ENCODE measurements at regions not wholly inside any gene's neighbourhood (a gene's known extent, or its start where the extent isn't known, plus 50 kb on each side); places are given as distances from the start of the nearest gene placed in this dataset.
A peak's percentile ranks its signal among the peaks of the same experiment; 100 is the strongest.
"Not testable (repeated sequence)": the region's sequence is repeated elsewhere in the genome, so short reads cannot be mapped to it uniquely, and the experiment has no call there.

GRCh38 chr16:88302666-88303065, 80.1 kb upstream of the ZNF469 start:
- DNase-seq: no peak
- ATAC-seq: no peak

- DNase-seq (no peak), ATAC-seq (no peak)
Observed at GRCh38 chr16:88303405-88303804, 79.4 kb upstream of the ZNF469 start.

GRCh38 chr16:88303890-88304819, 78.6 kb upstream of the ZNF469 start:
- DNase-seq: no peak
- ATAC-seq: no peak

GRCh38 chr16:88305176-88305575, 77.6 kb upstream of the ZNF469 start:
- DNase-seq: no peak
- no peak for ATAC-seq

- ATAC-seq (no peak), DNase-seq (no peak)
Observed at GRCh38 chr16:88306411-88306810, 76.3 kb upstream of the ZNF469 start.

GRCh38 chr16:88306860-88307545, 75.8 kb upstream of the ZNF469 start:
- ATAC-seq: no peak
- no peak for DNase-seq

- ATAC-seq: no peak
- no peak for DNase-seq
Observed at GRCh38 chr16:88308441-88309173, 74.2 kb upstream of the ZNF469 start.

- DNase-seq (no peak), ATAC-seq (peak; percentile 19)
Observed at GRCh38 chr16:88309174-88309907, 73.4 kb upstream of the ZNF469 start.

GRCh38 chr16:88309908-88310265, 72.9 kb upstream of the ZNF469 start:
- ATAC-seq: no peak
- no peak for DNase-seq

GRCh38 chr16:88310796-88311605, 71.8 kb upstream of the ZNF469 start:
- no peak for ATAC-seq
- no peak for DNase-seq

- DNase-seq, ATAC-seq: not testable (repeated sequence)
Observed at GRCh38 chr16:88311860-88312259, 70.9 kb upstream of the ZNF469 start.

- no peak for ATAC-seq
- DNase-seq: no peak
Observed at GRCh38 chr16:88312732-88313131, 70.0 kb upstream of the ZNF469 start.

- no peak for ATAC-seq
Observed at GRCh38 chr16:88314991-88315542, 67.7 kb upstream of the ZNF469 start.

GRCh38 chr16:88315543-88316105, 67.1 kb upstream of the ZNF469 start:
- DNase-seq (no peak), ATAC-seq (no peak)

More at GRCh38 chr16:88314991-88315542, 67.7 kb upstream of the ZNF469 start:
- DNase-seq: no peak

- ATAC-seq (no peak), DNase-seq (no peak)
Observed at GRCh38 chr16:88316151-88316550, 66.6 kb upstream of the ZNF469 start.

GRCh38 chr16:88316941-88317612, 65.7 kb upstream of the ZNF469 start:
- no peak for ATAC-seq
- DNase-seq: no peak

GRCh38 chr16:88317613-88317965, 65.2 kb upstream of the ZNF469 start:
- no peak for ATAC-seq
- no peak for DNase-seq

- DNase-seq (no peak), ATAC-seq (no peak)
Observed at GRCh38 chr16:88318051-88318450, 64.7 kb upstream of the ZNF469 start.

GRCh38 chr16:88318521-88318920, 64.2 kb upstream of the ZNF469 start:
- ATAC-seq: no peak
- DNase-seq: no peak

Data from stimulated activated naive CD8-positive, alpha-beta T cell treated with anti-CD3 and anti-CD28 coated beads, Interleukin-15, Interleukin-2, amounts not matched to agents 100 U/mL and 50 U/mL, for 24 hours (primary cell).